Pancreas (tissue), 10 donors: ENCODE measurements at regions not wholly inside any gene's neighbourhood (a gene's known extent, or its start where the extent isn't known, plus 50 kb on each side); places are given as distances from the start of the nearest gene placed in this dataset.

ENCODE experiments used
- ATAC-seq, 4 donors: fragments of 200-7000 bp; cut with Tn5 transposase; one replicate each; pipeline versions ENCODE4 v1.8.0 to v1.9.1; 2020; ENCODE audit warnings: mild to moderate bottlenecking in 4 of 4, moderate library complexity in 4 of 4
- DNase-seq, 6 donors: peaks; one replicate each; pipeline ENCODE4 v3.0.0-alpha.2; 2020
- FAIRE-seq: peaks from 2 replicates; lab custom pipeline; 2012; peaks lifted over from hg19 to GRCh38; lab: Jason Lieb, UNC
- H3K27ac ChIP-seq, 4 donors: fragments of 200-600 bp; sonication (generic); 1 replicate in 3 of 4; 2 replicates in 1 of 4; pipeline versions ENCODE4 v1.5.0 to v1.8.0; 2020
- H3K27me3 ChIP-seq, 4 donors: fragments of 200-600 bp; one replicate each; pipeline ENCODE4 v1.8.0; 2021
- H3K36me3 ChIP-seq, 3 donors: fragments of 200-600 bp; sonication (generic) in 1 of 3; one replicate each; pipeline versions ENCODE4 v1.5.0 to v1.8.0; 2020 to 2021
- H3K4me1 ChIP-seq, 3 donors: fragments of 200-600 bp; one replicate each; pipeline ENCODE4 v1.8.0; 2021
- H3K4me3 ChIP-seq, 4 donors: fragments of 200-600 bp; sonication (generic) in 2 of 4; one replicate each; pipeline versions ENCODE4 v1.5.0 to v1.8.0; 2020 to 2021
- H3K9me3 ChIP-seq, 4 donors: fragments of 200-600 bp; one replicate each; pipeline ENCODE4 v1.8.0; 2021
- WGBS, 2 donors: extraction: QIAGEN DNeasy Blood & Tissue Kit; methylation state at CpG; one replicate each; pipeline ENCODE4 v1.1.7; 2013; 5-methylcytosine and 5-hydroxymethylcytosine counted together
- intact Hi-C, 3 donors: fragments of 100-400 bp; cut with DNase I; formaldehyde crosslinking; loops; one replicate each; pipeline versions ENCODE4 v1.11.1 to v1.14.2; 2022
- TF ChIP-seq, protein P1 (sequence below), 4 donors: fragments of 200-600 bp; sonication (generic) in 3 of 4; IDR thresholded peaks; one replicate each; pipeline versions ENCODE4 v1.5.0 to v1.8.0; 2021; ENCODE audit warnings: antibody characterized with exemption in 4 of 4
- donor health status: healthy with polysubstance abuse.
- donor health status: DM: no; HTN: no; CAD: no; lungs with moderate emphysema.
- donor health status: DM: no; HTN: no; CAD: no.
- donor health status: control.
- donor health status: control.
- donor health status: Bipolar disorder and iron deficiency.
- donor health status: DM: yes; HTN: yes; CAD: no.
- donor health status: DM: no; HTN: no; CAD: no.
- donor health status: DM: no; HTN: no; CAD: no.
- donor health status: DM: yes; HTN: yes; CAD: no.

DNA sequence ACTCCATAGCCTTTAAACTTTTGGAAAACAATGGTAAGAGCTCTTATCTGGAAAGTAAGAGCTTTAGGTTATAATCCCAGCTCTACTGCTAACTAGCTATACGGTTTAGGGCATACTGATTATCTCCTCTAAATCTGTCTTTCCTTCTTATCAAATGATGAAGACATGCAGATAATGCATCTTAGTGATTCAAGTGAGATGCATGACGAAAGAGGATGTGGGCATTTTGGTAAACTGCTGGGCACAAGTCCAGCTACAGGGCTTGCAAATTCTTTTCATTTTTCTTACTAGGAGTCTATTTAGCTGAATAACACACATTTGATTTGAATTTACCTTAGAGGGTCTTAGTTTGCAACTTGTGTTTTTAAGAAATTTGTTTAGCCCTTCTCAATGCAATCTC lies 1604.8 kb upstream of the ZEB2 start:
- no peaks in the 10 kb centered on the region for H3K27me3 ChIP-seq
- no peaks in the 10 kb centered on the region for H3K4me1 ChIP-seq
- no peak overlapping the region for H3K27ac ChIP-seq
- WGBS, 2 donors = 73 to 82% methylated on average over 2 of the region's 2 CpGs
- no peaks in the 10 kb centered on the region for H3K36me3 ChIP-seq
- H3K9me3 ChIP-seq = no peaks in the 10 kb centered on the region
- TF ChIP-seq, protein P1, sequence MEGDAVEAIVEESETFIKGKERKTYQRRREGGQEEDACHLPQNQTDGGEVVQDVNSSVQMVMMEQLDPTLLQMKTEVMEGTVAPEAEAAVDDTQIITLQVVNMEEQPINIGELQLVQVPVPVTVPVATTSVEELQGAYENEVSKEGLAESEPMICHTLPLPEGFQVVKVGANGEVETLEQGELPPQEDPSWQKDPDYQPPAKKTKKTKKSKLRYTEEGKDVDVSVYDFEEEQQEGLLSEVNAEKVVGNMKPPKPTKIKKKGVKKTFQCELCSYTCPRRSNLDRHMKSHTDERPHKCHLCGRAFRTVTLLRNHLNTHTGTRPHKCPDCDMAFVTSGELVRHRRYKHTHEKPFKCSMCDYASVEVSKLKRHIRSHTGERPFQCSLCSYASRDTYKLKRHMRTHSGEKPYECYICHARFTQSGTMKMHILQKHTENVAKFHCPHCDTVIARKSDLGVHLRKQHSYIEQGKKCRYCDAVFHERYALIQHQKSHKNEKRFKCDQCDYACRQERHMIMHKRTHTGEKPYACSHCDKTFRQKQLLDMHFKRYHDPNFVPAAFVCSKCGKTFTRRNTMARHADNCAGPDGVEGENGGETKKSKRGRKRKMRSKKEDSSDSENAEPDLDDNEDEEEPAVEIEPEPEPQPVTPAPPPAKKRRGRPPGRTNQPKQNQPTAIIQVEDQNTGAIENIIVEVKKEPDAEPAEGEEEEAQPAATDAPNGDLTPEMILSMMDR (IDR thresholded peaks at IDR 0.05) = no peak
- DNase-seq = no peak
- intact Hi-C loops = no loop called here
- ATAC-seq = no peak
- no peak overlapping the region for H3K4me3 ChIP-seq
- no peak for FAIRE-seq

- DNase-seq = no peak
- WGBS, 2 donors = 69 to 82% methylated on average over 1 of the region's 1 CpG
- H3K27me3 ChIP-seq = no peaks in the 10 kb centered on the region
- H3K4me3 ChIP-seq = no peak overlapping the region
- H3K36me3 ChIP-seq = no peaks in the 10 kb centered on the region
- no peak for FAIRE-seq
- no peaks in the 10 kb centered on the region for H3K4me1 ChIP-seq
- TF ChIP-seq, protein P1 (IDR thresholded peaks at IDR 0.05) = no peak
- H3K9me3 ChIP-seq = no peaks in the 10 kb centered on the region
- intact Hi-C loops = no loop called here
- H3K27ac ChIP-seq = no peak overlapping the region
- no peak for ATAC-seq
Observed at GRCh38 chr2:146123714-146124113, 1603.8 kb upstream of the ZEB2 start.

- Histone ChIP-seq H3K27me3 (no peaks in the 10 kb centered on the region), H3K9me3 (no peaks in the 10 kb centered on the region), H3K4me3 (no peak overlapping the region), H3K4me1 (no peaks in the 10 kb centered on the region), H3K27ac (no peak overlapping the region), H3K36me3 (no peaks in the 10 kb centered on the region)
- ATAC-seq = no peak
- intact Hi-C loops = no loop called here
- no peak for FAIRE-seq
- DNase-seq = no peak
- WGBS, 2 donors = 90 to 96% methylated on average over 3 of the region's 3 CpGs
- TF ChIP-seq, protein P1 (IDR thresholded peaks at IDR 0.05) = no peak
Observed at GRCh38 chr2:146123256-146123655, 1603.3 kb upstream of the ZEB2 start.

GRCh38 chr2:146119586-146119985 lies 1599.7 kb upstream of the ZEB2 start:
- DNase-seq (no peak), ATAC-seq (no peak), FAIRE-seq (no peak)
- H3K27ac ChIP-seq = no peak overlapping the region
- no peaks in the 10 kb centered on the region for H3K9me3 ChIP-seq
- intact Hi-C loops = no loop called here
- no peak overlapping the region for H3K4me3 ChIP-seq
- no peaks in the 10 kb centered on the region for H3K36me3 ChIP-seq
- TF ChIP-seq, protein P1 (IDR thresholded peaks at IDR 0.05) = no peak
- no peaks in the 10 kb centered on the region for H3K4me1 ChIP-seq
- WGBS, 2 donors = 92 to 94% methylated on average over 3 of the region's 3 CpGs
- H3K27me3 ChIP-seq = no peaks in the 10 kb centered on the region

GRCh38 chr2:146108993-146109392 lies 1589.1 kb upstream of the ZEB2 start:
- WGBS, 2 donors = 93 to 96% methylated on average over 3 of the region's 3 CpGs
- H3K36me3 ChIP-seq = no peaks in the 10 kb centered on the region
- FAIRE-seq (no peak), ATAC-seq (no peak), DNase-seq (no peak)
- H3K4me1 ChIP-seq = no peaks in the 10 kb centered on the region
- TF ChIP-seq, protein P1 (IDR thresholded peaks at IDR 0.05) = no peak
- H3K27ac ChIP-seq = no peak overlapping the region
- no peak overlapping the region for H3K4me3 ChIP-seq
- intact Hi-C loops = no loop called here
- H3K9me3 ChIP-seq = no peaks in the 10 kb centered on the region
- no peaks in the 10 kb centered on the region for H3K27me3 ChIP-seq
